Natural killer cell (primary cell): ENCODE measurements at regions not wholly inside any gene's neighbourhood (a gene's known extent, or its start where the extent isn't known, plus 50 kb on each side); places are given as distances from the start of the nearest gene placed in this dataset.
"Not testable (repeated sequence)": the region's sequence is repeated elsewhere in the genome, so short reads cannot be mapped to it uniquely, and the experiment has no call there.

Experiments used
- ATAC-seq, 3 donors: fragments of 150-1000 bp in 2 of 3; fragments of 200-7000 bp in 1 of 3; cut with Tn5 transposase; 1 replicate in 1 of 3; 2 replicates in 2 of 3; pipeline ENCODE4 v1.10.0; 2021; ENCODE audit warnings: mild to moderate bottlenecking in 2 of 3, moderate library complexity in 2 of 3
- DNase-seq, 2 donors: peaks; one replicate each; pipeline versions ENCODE4 v3.0.0 to v3.0.0-alpha.2; 2013 to 2021; ENCODE audit warnings: mixed read lengths in 1 of 2
- H3K27ac ChIP-seq: one replicate; pipeline ENCODE4 v1.5.1; 2013; ENCODE audit warnings: mild to moderate bottlenecking, low read length
- H3K27me3 ChIP-seq: one replicate; pipeline ENCODE4 v1.6.1; 2013; ENCODE audit warnings: low read length; ENCODE audit not compliant: control insufficient read depth, insufficient read depth
- H3K36me3 ChIP-seq: one replicate; pipeline ENCODE4 v1.6.1; 2013; ENCODE audit warnings: low read length; ENCODE audit not compliant: control insufficient read depth, insufficient read depth
- H3K4me1 ChIP-seq: one replicate; pipeline ENCODE4 v1.6.1; 2013; ENCODE audit warnings: low read length; ENCODE audit not compliant: control insufficient read depth, insufficient read depth
- H3K4me3 ChIP-seq: one replicate; pipeline ENCODE4 v1.5.1; 2013; ENCODE audit warnings: low read length
- H3K9me3 ChIP-seq: one replicate; pipeline ENCODE4 v1.6.1; 2013; ENCODE audit warnings: low read length; ENCODE audit not compliant: control insufficient read depth, insufficient read depth
- H3K27ac Mint-ChIP-seq, 2 donors: one replicate each; pipeline ENCODE4 v1.8.0; 2022; ENCODE audit warnings: mild to moderate bottlenecking in 2 of 2, mixed read lengths in 2 of 2, moderate library complexity in 1 of 2
- H3K27me3 Mint-ChIP-seq, 2 donors: one replicate each; pipeline ENCODE4 v1.8.0; 2022; ENCODE audit warnings: low read depth in 2 of 2, mixed read lengths in 2 of 2
- H3K36me3 Mint-ChIP-seq: one replicate; pipeline ENCODE4 v1.8.0; 2022; ENCODE audit warnings: mixed read lengths
- H3K4me1 Mint-ChIP-seq, 2 donors: one replicate each; pipeline ENCODE4 v1.8.0; 2022; ENCODE audit warnings: mixed read lengths in 2 of 2
- H3K4me3 Mint-ChIP-seq: one replicate; pipeline ENCODE4 v1.8.0; 2022; ENCODE audit warnings: mild to moderate bottlenecking, moderate library complexity, mixed read lengths
- H3K9me3 Mint-ChIP-seq, 2 donors: one replicate each; pipeline ENCODE4 v1.8.0; 2022; ENCODE audit warnings: mixed read lengths in 2 of 2
- WGBS: methylation state at CpG from one replicate; pipeline ENCODE4 v1.1.7; 2013; ENCODE audit warnings: missing lambda C conversion rate; ENCODE audit not compliant: insufficient coverage; 5-methylcytosine and 5-hydroxymethylcytosine counted together
- intact Hi-C: fragments of 100-400 bp; cut with micrococcal nuclease; formaldehyde crosslinking; loops from one replicate; pipeline ENCODE4 v1.14.2; 2022
- TF ChIP-seq, protein P1 (sequence below): fragments of 200-600 bp; IDR thresholded peaks from one replicate; pipeline ENCODE4 v1.8.0; 2022; ENCODE audit warnings: antibody characterized with exemption

GRCh38 chr3:75294124-75294523 is 370.0 kb upstream of the FRG2C start:
- 28% methylated on average over 4 of the region's 4 CpGs for WGBS
- Mint-ChIP-seq H3K9me3 (no peaks in the 10 kb centered on the region), H3K4me3 (no peak overlapping the region), H3K27me3 (no peaks in the 10 kb centered on the region), H3K4me1 (no peaks in the 10 kb centered on the region), H3K36me3 (no peaks in the 10 kb centered on the region), H3K27ac (no peak overlapping the region)
- TF ChIP-seq, protein P1, sequence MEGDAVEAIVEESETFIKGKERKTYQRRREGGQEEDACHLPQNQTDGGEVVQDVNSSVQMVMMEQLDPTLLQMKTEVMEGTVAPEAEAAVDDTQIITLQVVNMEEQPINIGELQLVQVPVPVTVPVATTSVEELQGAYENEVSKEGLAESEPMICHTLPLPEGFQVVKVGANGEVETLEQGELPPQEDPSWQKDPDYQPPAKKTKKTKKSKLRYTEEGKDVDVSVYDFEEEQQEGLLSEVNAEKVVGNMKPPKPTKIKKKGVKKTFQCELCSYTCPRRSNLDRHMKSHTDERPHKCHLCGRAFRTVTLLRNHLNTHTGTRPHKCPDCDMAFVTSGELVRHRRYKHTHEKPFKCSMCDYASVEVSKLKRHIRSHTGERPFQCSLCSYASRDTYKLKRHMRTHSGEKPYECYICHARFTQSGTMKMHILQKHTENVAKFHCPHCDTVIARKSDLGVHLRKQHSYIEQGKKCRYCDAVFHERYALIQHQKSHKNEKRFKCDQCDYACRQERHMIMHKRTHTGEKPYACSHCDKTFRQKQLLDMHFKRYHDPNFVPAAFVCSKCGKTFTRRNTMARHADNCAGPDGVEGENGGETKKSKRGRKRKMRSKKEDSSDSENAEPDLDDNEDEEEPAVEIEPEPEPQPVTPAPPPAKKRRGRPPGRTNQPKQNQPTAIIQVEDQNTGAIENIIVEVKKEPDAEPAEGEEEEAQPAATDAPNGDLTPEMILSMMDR, result no peak
- Histone ChIP-seq H3K4me3 (no peak overlapping the region), H3K27me3 (no peaks in the 10 kb centered on the region), H3K27ac (no peak overlapping the region), H3K9me3 (no peaks in the 10 kb centered on the region), H3K4me1 (no peaks in the 10 kb centered on the region), H3K36me3 (no peaks in the 10 kb centered on the region)
- intact Hi-C loops, result no loop called here
- ATAC-seq (peak in 1 of 3 donors; percentile 57), DNase-seq (peak in 1 of 2 donors; percentile 5)

- 83% methylated on average over 7 of the region's 7 CpGs for WGBS
- TF ChIP-seq, protein P1, result no peak
- H3K36me3 ChIP-seq, result no peaks in the 10 kb centered on the region
- Mint-ChIP-seq H3K36me3 (no peaks in the 10 kb centered on the region), H3K4me3 (no peak overlapping the region), H3K9me3 (no peaks in the 10 kb centered on the region), H3K4me1 (no peaks in the 10 kb centered on the region), H3K27ac (no peak overlapping the region), H3K27me3 (no peaks in the 10 kb centered on the region)
- H3K4me1 ChIP-seq, result no peaks in the 10 kb centered on the region
- DNase-seq (no peak), ATAC-seq (no peak)
- no peaks in the 10 kb centered on the region for H3K9me3 ChIP-seq
- intact Hi-C loops, result no loop called here
- H3K27me3 ChIP-seq, result no peaks in the 10 kb centered on the region
- no peak overlapping the region for H3K4me3 ChIP-seq
- no peak overlapping the region for H3K27ac ChIP-seq
These were observed 369.1 kb upstream of the FRG2C start for GRCh38 chr3:75295013-75295412.

DNA sequence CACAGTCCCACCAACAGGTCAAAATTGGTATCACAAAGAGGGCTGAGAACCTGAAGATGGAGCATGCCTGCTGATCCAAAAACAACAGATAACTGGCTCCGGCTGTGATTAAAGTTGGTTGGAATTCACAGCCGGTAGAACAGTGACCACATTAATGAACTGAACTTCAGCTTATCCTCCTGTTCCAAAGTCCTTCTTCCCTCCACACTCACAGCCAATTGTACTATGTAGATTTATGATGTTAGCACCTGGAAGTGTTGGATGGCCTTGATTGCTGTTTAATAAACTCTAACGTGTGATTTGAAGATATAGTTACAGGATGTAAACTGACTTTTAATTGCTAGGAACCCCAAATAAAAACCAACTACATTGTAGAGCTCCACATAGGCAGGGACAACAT is 367.3 kb upstream of the FRG2C start:
- intact Hi-C loops, result no loop called here
- Mint-ChIP-seq H3K4me1 (no peaks in the 10 kb centered on the region), H3K9me3 (no peaks in the 10 kb centered on the region), H3K4me3 (no peak overlapping the region), H3K27me3 (no peaks in the 10 kb centered on the region), H3K36me3 (no peaks in the 10 kb centered on the region), H3K27ac (no peak overlapping the region)
- TF ChIP-seq, protein P1, result no peak
- Histone ChIP-seq H3K9me3 (no peaks in the 10 kb centered on the region), H3K4me3 (no peak overlapping the region), H3K36me3 (no peaks in the 10 kb centered on the region), H3K4me1 (no peaks in the 10 kb centered on the region), H3K27ac (no peak overlapping the region), H3K27me3 (no peaks in the 10 kb centered on the region)
- DNase-seq (no peak), ATAC-seq (no peak)
- 89% methylated on average over 2 of the region's 3 CpGs for WGBS

- no peaks in the 10 kb centered on the region for H3K36me3 ChIP-seq
- no peak overlapping the region for H3K27ac Mint-ChIP-seq
- no peak for ATAC-seq
- H3K4me3 ChIP-seq, result no peak overlapping the region
- no peak overlapping the region for H3K27ac ChIP-seq
- no peaks in the 10 kb centered on the region for H3K36me3 Mint-ChIP-seq
- TF ChIP-seq, protein P1, result no peak
- no peaks in the 10 kb centered on the region for H3K4me1 Mint-ChIP-seq
- H3K4me3 Mint-ChIP-seq, result no peak overlapping the region
- H3K27me3 Mint-ChIP-seq, result no peaks in the 10 kb centered on the region
- DNase-seq, result no peak
- intact Hi-C loops, result no loop called here
- no peaks in the 10 kb centered on the region for H3K4me1 ChIP-seq
- H3K9me3 Mint-ChIP-seq, result peaks cover 0 to 2% of the 10 kb centered on the region in 2 donors
- H3K9me3 ChIP-seq, result no peaks in the 10 kb centered on the region
- 70% methylated on average over 3 of the region's 3 CpGs for WGBS
- H3K27me3 ChIP-seq, result no peaks in the 10 kb centered on the region
These were observed 363.5 kb upstream of the FRG2C start for GRCh38 chr3:75300606-75301005.

DNA sequence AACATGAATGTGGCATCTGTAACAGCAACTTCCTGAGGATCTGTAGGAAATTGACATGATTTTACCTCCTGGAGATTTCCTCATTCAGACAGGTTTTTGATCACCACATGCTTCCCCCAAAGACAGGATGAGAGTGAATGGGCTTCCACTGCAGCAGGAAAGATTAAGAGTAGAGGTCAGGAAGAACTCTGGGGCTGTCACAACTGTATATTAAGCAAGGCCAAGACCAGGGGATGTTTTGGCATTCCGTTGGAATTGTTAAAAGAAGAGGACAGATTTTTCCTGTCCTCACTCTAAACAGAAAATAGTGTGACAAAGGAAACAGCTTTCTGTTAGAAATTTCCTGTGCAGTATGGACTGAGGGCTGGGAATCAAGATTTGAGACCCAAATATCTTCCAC is 363.1 kb upstream of the FRG2C start:
- H3K27me3 ChIP-seq, H3K27ac Mint-ChIP-seq, H3K36me3 ChIP-seq, H3K4me3 ChIP-seq, H3K36me3 Mint-ChIP-seq, intact Hi-C loops, H3K27ac ChIP-seq, H3K4me1 ChIP-seq, DNase-seq, ATAC-seq, H3K4me3 Mint-ChIP-seq, H3K27me3 Mint-ChIP-seq, H3K9me3 ChIP-seq, H3K9me3 Mint-ChIP-seq, H3K4me1 Mint-ChIP-seq: not testable (repeated sequence)
- WGBS, result 0% methylated on average over 1 of the region's 1 CpG
